Thyroid gland (tissue), 4 donors: ENCODE measurements at regions not wholly inside any gene's neighbourhood (a gene's known extent, or its start where the extent isn't known, plus 50 kb on each side); places are given as distances from the start of the nearest gene placed in this dataset.

Experiments used
- DNase-seq, 2 donors: peaks; one replicate each; pipeline ENCODE4 v3.0.0-alpha.2; 2019
- H3K27ac ChIP-seq, 3 donors: fragments of 200-600 bp; sonication (generic); 1 replicate in 2 of 3; 2 replicates in 1 of 3; pipeline ENCODE4 v1.5.1; 2016 to 2019; ENCODE audit warnings: mild to moderate bottlenecking in 1 of 3, moderate library complexity in 1 of 3
- H3K27me3 ChIP-seq: fragments of 200-600 bp; sonication (generic); one replicate; pipeline ENCODE4 v1.5.1; 2019
- H3K36me3 ChIP-seq, 2 donors: fragments of 200-600 bp; sonication (generic); one replicate each; pipeline ENCODE4 v1.5.1; 2016 to 2019
- H3K4me1 ChIP-seq, 2 donors: fragments of 200-600 bp; sonication (generic); one replicate each; pipeline ENCODE4 v1.5.1; 2017 to 2019
- H3K4me3 ChIP-seq, 3 donors: fragments of 200-600 bp; sonication (generic); replicated peaks in 1 of 3; 1 replicate in 2 of 3; 2 replicates in 1 of 3; pipeline ENCODE4 v1.5.1; 2016; ENCODE audit warnings: mild to moderate bottlenecking in 1 of 3
- H3K9me3 ChIP-seq: fragments of 200-600 bp; sonication (generic); one replicate; pipeline ENCODE4 v1.5.1; 2017
- POLR2A ChIP-seq, 2 donors: fragments of 450-650 bp; IDR thresholded peaks; one replicate each; pipeline ENCODE4 v1.6.1; 2017; ENCODE audit warnings: antibody characterized with exemption in 2 of 2, mild to moderate bottlenecking in 2 of 2, moderate library complexity in 1 of 2
- WGBS, 2 donors: methylation state at CpG; one replicate each; pipeline ENCODE4 v1.1.5; 2017; 5-methylcytosine and 5-hydroxymethylcytosine counted together
- intact Hi-C: fragments of 100-400 bp; cut with DNase I; formaldehyde crosslinking; loops from one replicate; pipeline ENCODE4 v1.15.1; 2023
- TF ChIP-seq, protein P1 (sequence below), 6 experiments: fragments of 200-600 bp in 3 of 6; fragments of 450-650 bp in 3 of 6; sonication (generic) in 3 of 6; IDR thresholded peaks; one replicate each; pipeline ENCODE4 v1.5.1; 2016 to 2019; ENCODE audit warnings: antibody characterized with exemption in 6 of 6, mild to moderate bottlenecking in 2 of 6, inconsistent platforms in 1 of 6, moderate library complexity in 1 of 6

DNA sequence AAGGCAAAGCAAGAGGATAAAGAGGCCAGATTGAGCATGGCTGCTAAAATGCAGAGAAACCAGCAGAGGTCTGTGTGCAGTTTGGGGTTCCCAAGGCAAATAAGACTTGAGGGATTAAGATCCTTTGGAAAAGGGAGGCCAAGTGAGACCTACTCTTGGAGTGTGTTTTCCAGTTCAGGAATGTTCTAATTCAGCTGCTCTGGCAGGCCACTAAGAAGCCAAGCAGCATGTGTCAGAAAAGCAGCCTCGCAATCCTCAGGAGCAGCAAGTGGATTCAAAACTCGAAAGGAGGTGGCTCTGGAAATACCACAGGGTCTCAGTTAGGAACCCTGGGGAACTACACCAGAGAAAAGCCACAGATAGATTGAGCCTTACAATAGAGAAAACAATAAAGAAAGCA, 569.2 kb downstream of the METTL4 start:
- H3K36me3 ChIP-seq = no peaks in the 10 kb centered on the region
- intact Hi-C loops = no loop called here
- H3K27me3 ChIP-seq = no peaks in the 10 kb centered on the region
- DNase-seq = no peak
- no peaks in the 10 kb centered on the region for H3K4me1 ChIP-seq
- no peak overlapping the region for H3K27ac ChIP-seq
- WGBS, 2 donors = 33 to 37% methylated on average over 2 of the region's 2 CpGs
- H3K4me3 ChIP-seq = no peak overlapping the region
- TF ChIP-seq, protein P1, sequence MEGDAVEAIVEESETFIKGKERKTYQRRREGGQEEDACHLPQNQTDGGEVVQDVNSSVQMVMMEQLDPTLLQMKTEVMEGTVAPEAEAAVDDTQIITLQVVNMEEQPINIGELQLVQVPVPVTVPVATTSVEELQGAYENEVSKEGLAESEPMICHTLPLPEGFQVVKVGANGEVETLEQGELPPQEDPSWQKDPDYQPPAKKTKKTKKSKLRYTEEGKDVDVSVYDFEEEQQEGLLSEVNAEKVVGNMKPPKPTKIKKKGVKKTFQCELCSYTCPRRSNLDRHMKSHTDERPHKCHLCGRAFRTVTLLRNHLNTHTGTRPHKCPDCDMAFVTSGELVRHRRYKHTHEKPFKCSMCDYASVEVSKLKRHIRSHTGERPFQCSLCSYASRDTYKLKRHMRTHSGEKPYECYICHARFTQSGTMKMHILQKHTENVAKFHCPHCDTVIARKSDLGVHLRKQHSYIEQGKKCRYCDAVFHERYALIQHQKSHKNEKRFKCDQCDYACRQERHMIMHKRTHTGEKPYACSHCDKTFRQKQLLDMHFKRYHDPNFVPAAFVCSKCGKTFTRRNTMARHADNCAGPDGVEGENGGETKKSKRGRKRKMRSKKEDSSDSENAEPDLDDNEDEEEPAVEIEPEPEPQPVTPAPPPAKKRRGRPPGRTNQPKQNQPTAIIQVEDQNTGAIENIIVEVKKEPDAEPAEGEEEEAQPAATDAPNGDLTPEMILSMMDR (IDR thresholded peaks at IDR 0.05) = no peak
- TF ChIP-seq POLR2A (IDR thresholded peaks at IDR 0.05) = no peak
- no peaks in the 10 kb centered on the region for H3K9me3 ChIP-seq

DNA sequence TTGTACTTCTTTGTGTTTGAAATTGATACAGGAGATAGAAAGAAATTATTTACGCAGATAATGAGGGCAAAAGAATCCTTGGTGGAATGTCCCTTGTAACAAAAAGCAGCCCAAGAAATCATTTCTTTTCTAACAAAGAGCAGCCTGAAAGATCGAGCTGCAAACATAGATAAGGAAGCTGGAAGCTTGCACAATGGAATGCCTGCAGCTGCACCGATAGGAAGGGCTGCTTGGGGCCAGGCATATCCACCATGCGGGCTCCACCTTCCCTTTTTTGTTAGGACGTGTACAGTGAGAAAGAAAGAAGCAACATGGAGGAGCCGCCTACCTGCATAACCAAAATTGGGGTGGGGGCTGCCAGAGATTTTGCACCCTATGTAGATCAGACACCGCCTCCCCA, 568.7 kb downstream of the METTL4 start:
- H3K27ac ChIP-seq = no peak overlapping the region
- intact Hi-C loops = no loop called here
- no peaks in the 10 kb centered on the region for H3K36me3 ChIP-seq
- DNase-seq = no peak
- no peaks in the 10 kb centered on the region for H3K27me3 ChIP-seq
- H3K4me1 ChIP-seq = no peaks in the 10 kb centered on the region
- WGBS, 2 donors = 55 to 69% methylated on average over 7 of the region's 7 CpGs
- no peaks in the 10 kb centered on the region for H3K9me3 ChIP-seq
- no peak for TF ChIP-seq POLR2A (IDR thresholded peaks at IDR 0.05)
- TF ChIP-seq, protein P1 (IDR thresholded peaks at IDR 0.05) = no peak
- H3K4me3 ChIP-seq = no peak overlapping the region

DNA sequence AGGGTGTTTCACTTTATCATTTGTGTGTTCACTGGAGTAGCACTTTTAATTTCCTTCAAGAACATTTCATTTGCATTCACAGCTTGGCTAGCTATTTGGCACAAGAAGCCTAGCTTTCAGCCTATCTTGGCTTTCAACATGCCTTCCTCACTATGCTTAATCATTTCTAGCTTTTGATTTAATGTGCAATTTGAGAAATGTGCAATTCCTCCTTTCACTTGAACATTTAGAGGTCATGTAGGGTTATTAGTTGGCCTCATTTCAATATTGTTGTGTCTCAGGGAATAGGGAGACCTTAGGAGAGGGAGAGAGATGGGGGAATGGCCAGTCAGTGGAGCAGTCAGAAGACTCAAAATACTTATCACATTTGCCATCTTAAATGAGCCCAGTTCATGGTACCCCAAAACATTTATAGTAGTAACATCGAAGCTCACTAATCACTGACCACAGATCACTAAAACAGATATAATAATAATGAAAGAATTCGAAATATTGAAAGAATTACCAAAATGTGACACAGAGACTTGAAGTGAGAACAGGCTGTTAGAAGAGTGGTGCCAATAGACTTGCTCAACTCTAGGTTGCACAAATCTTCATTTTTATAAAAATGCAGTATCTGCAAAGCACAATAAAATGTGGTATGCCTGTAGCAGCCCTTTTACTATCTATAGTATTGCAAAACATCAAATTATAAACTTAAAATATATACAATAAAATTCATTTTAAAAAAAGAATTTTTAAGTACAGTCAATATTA, 561.2 kb downstream of the METTL4 start:
- DNase-seq = no peak
- H3K9me3 ChIP-seq = no peaks in the 10 kb centered on the region
- no peak for TF ChIP-seq POLR2A (IDR thresholded peaks at IDR 0.05)
- TF ChIP-seq, protein P1 (IDR thresholded peaks at IDR 0.05) = no peak
- H3K36me3 ChIP-seq = no peaks in the 10 kb centered on the region
- H3K4me3 ChIP-seq = no peak overlapping the region
- WGBS, 2 donors = 65 to 74% methylated on average over 2 of the region's 2 CpGs
- H3K27me3 ChIP-seq = no peaks in the 10 kb centered on the region
- H3K27ac ChIP-seq = no peak overlapping the region
- intact Hi-C loops = no loop called here
- no peaks in the 10 kb centered on the region for H3K4me1 ChIP-seq

DNA sequence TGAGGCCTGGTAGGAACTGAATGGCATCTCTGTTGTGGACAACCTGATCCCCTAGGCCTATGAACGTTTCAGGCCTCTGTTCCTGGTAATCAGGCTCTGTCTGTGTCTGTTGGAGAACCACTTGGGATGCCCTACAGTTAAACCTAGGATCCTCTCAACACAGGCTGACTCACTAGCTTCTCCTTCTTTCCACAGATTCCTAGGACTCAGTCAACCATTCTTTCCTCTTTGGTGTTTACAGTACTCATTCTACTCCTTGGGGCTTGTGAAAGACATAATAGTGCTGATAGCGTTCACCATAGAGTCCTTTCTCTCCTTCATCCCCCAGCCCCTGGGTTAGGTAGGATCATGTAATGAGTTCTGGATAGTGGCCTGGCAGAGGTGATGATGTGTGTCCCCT, 544.3 kb downstream of the METTL4 start:
- no peak for DNase-seq
- WGBS, 2 donors = 22 to 28% methylated on average over 2 of the region's 2 CpGs
- Histone ChIP-seq H3K9me3 (no peaks in the 10 kb centered on the region), H3K27me3 (no peaks in the 10 kb centered on the region), H3K36me3 (no peaks in the 10 kb centered on the region), H3K4me1 (no peaks in the 10 kb centered on the region), H3K4me3 (no peak overlapping the region), H3K27ac (no peak overlapping the region)
- intact Hi-C loops = no loop called here
- TF ChIP-seq, protein P1 (IDR thresholded peaks at IDR 0.05) = no peak
- no peak for TF ChIP-seq POLR2A (IDR thresholded peaks at IDR 0.05)

DNA sequence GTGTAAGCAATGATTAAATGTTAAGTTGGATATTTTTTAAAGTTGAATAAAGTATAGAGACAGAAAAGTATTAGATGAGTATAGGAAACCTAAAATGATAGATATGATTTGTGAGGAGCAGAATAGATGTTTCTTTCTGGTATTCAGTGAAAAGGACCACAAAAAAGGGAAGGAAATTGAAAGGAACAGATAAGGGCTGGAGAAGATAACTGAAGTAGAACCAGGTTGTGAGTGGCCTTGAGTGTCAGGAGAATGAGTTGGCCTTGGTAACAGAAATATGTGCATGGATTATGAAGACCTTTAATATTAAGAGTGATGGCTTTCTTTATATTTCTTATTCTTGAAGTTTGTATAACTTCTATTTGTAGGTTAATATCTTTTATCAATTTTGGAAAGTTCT, 543.5 kb downstream of the METTL4 start:
- no peaks in the 10 kb centered on the region for H3K27me3 ChIP-seq
- no peak overlapping the region for H3K4me3 ChIP-seq
- TF ChIP-seq, protein P1 (IDR thresholded peaks at IDR 0.05) = no peak
- TF ChIP-seq POLR2A (IDR thresholded peaks at IDR 0.05) = no peak
- DNase-seq = no peak
- H3K4me1 ChIP-seq = no peaks in the 10 kb centered on the region
- H3K36me3 ChIP-seq = no peaks in the 10 kb centered on the region
- H3K27ac ChIP-seq = no peak overlapping the region
- intact Hi-C loops = no loop called here
- no peaks in the 10 kb centered on the region for H3K9me3 ChIP-seq
